H1 (cell line): ENCODE measurements at regions not wholly inside any gene's neighbourhood (a gene's known extent, or its start where the extent isn't known, plus 50 kb on each side); places are given as distances from the start of the nearest gene placed in this dataset.

Experiments used
- CTCF ChIA-PET: fragments of 300-600 bp; sonication (Branson Sonifier 250); formaldehyde crosslinking; loops from one replicate; lab custom pipeline; 2021; ENCODE audit not compliant: partially characterized antibody; lab: Charles Lee
- POLR2A ChIA-PET: fragments of 300-600 bp; sonication (Branson Sonifier 250); formaldehyde crosslinking; loops from one replicate; lab custom pipeline; 2021; ENCODE audit warnings: inconsistent platforms; ENCODE audit not compliant: partially characterized antibody; lab: Charles Lee
- DNase-seq, 2 experiments: peaks; one replicate each; pipeline versions ENCODE4 v3.0.0 to v3.0.0-alpha.2; 2010 to 2022; ENCODE audit warnings: low spot score in 2 of 2, low read depth in 1 of 2, mixed read lengths in 1 of 2
- FAIRE-seq: peaks from 2 replicates; lab custom pipeline; 2011; peaks lifted over from hg19 to GRCh38; lab: Jason Lieb, UNC
- H2AFZ ChIP-seq: 2 replicates; pipeline ENCODE4 v1.8.1; 2012; ENCODE audit warnings: low read length, inconsistent platforms
- H2AK5ac ChIP-seq: 2 replicates; pipeline ENCODE4 v1.6.1; 2013; ENCODE audit warnings: low read depth, low read length
- H2BK120ac ChIP-seq: replicated peaks from 2 replicates; pipeline ENCODE3; 2013; ENCODE audit warnings: low read depth, low read length, inconsistent platforms
- H2BK12ac ChIP-seq: 2 replicates; pipeline ENCODE4 v1.6.1; 2013; ENCODE audit warnings: low read depth, low read length
- H2BK15ac ChIP-seq: 2 replicates; pipeline ENCODE4 v1.6.1; 2013; ENCODE audit warnings: low read length
- H2BK20ac ChIP-seq: 2 replicates; pipeline ENCODE4 v1.6.1; 2013; ENCODE audit warnings: low read length
- H2BK5ac ChIP-seq: 2 replicates; pipeline ENCODE4 v1.6.1; 2013; ENCODE audit warnings: low read depth, low read length
- H3K14ac ChIP-seq: 2 replicates; pipeline ENCODE4 v1.6.1; 2013; ENCODE audit warnings: inconsistent platforms; ENCODE audit not compliant: insufficient read length
- H3K18ac ChIP-seq: 2 replicates; pipeline ENCODE4 v1.6.1; 2013; ENCODE audit warnings: low read length; ENCODE audit errors: extremely low read depth
- H3K23ac ChIP-seq: 2 replicates; pipeline ENCODE4 v1.6.1; 2013; ENCODE audit warnings: inconsistent platforms; ENCODE audit not compliant: insufficient read length
- H3K23me2 ChIP-seq: 2 replicates; pipeline ENCODE4 v1.6.1; 2013; ENCODE audit warnings: low read depth, low read length
- H3K27ac ChIP-seq: 2 replicates; pipeline ENCODE4 v1.6.1; 2011; ENCODE audit warnings: low read depth, low read length, inconsistent platforms
- H3K27me3 ChIP-seq, 4 experiments: replicated peaks in 1 of 4; 1 replicate in 1 of 4; 2 replicates in 3 of 4; pipeline versions ENCODE4 v1.6.1 to v1.8.1; 2011 to 2013; ENCODE audit warnings: low read length in 3 of 4, mild to moderate bottlenecking in 3 of 4, inconsistent platforms in 2 of 4, mixed read lengths in 2 of 4, moderate library complexity in 1 of 4; ENCODE audit not compliant: control insufficient read depth in 3 of 4, insufficient read depth in 3 of 4; ENCODE audit errors: extremely low read depth in 1 of 4
- H3K36me3 ChIP-seq, 4 experiments: 2 replicates each; pipeline versions ENCODE4 v1.6.1 to v1.8.1; 2011 to 2013; ENCODE audit warnings: mild to moderate bottlenecking in 4 of 4, low read length in 3 of 4, moderate library complexity in 2 of 4, control low read depth in 1 of 4, inconsistent platforms in 1 of 4; ENCODE audit not compliant: insufficient read depth in 4 of 4, control insufficient read depth in 2 of 4
- H3K4ac ChIP-seq: replicated peaks from 2 replicates; pipeline ENCODE3; 2013; ENCODE audit warnings: low read length, low read depth, mixed read lengths, inconsistent platforms; ENCODE audit not compliant: insufficient read length
- H3K4me1 ChIP-seq, 4 experiments: replicated peaks in 1 of 4; 1 replicate in 1 of 4; 2 replicates in 3 of 4; pipeline versions ENCODE4 v1.6.1 to v1.8.1; 2011 to 2013; ENCODE audit warnings: low read length in 3 of 4, inconsistent platforms in 2 of 4, mixed read lengths in 1 of 4; ENCODE audit not compliant: insufficient read depth in 4 of 4, control insufficient read depth in 3 of 4
- H3K4me2 ChIP-seq, 2 experiments: 2 replicates each; pipeline versions ENCODE4 v1.6.1 to v1.8.1; 2011 to 2013; ENCODE audit warnings: low read depth in 2 of 2, low read length in 2 of 2, control low read depth in 1 of 2, inconsistent platforms in 1 of 2, mild to moderate bottlenecking in 1 of 2; ENCODE audit not compliant: insufficient read depth in 1 of 2
- H3K4me3 ChIP-seq, 4 experiments: fragments of 200-600, 300-600 bp in 1 of 4; sonication (generic), shearing (Covaris generic), sonication (Bioruptor Twin) in 1 of 4; 2 replicates each; pipeline versions ENCODE4 v1.5.1 to v1.8.1; 2011 to 2016; ENCODE audit warnings: low read length in 4 of 4, low read depth in 3 of 4, control low read depth in 2 of 4, inconsistent platforms in 2 of 4, mild to moderate bottlenecking in 2 of 4, mixed read lengths in 1 of 4, moderate library complexity in 1 of 4; ENCODE audit not compliant: insufficient read depth in 2 of 4; ENCODE audit errors: extremely low read depth in 1 of 4
- H3K56ac ChIP-seq: replicated peaks from 2 replicates; pipeline ENCODE3; 2013; ENCODE audit warnings: low read depth, mild to moderate bottlenecking, mixed read lengths, low read length, inconsistent platforms; ENCODE audit not compliant: insufficient read length
- H3K79me1 ChIP-seq: 2 replicates; pipeline ENCODE4 v1.6.1; 2013; ENCODE audit warnings: low read depth, low read length, control low read depth
- H3K79me2 ChIP-seq, 2 experiments: 2 replicates each; pipeline versions ENCODE4 v1.6.1 to v1.8.1; 2012 to 2013; ENCODE audit warnings: low read length in 2 of 2, mild to moderate bottlenecking in 2 of 2, inconsistent platforms in 1 of 2; ENCODE audit not compliant: insufficient read depth in 2 of 2, control insufficient read depth in 1 of 2
- H3K9ac ChIP-seq, 4 experiments: replicated peaks in 1 of 4; 1 replicate in 1 of 4; 2 replicates in 3 of 4; pipeline versions ENCODE4 v1.6.1 to v1.8.1; 2011 to 2013; ENCODE audit warnings: low read depth in 3 of 4, low read length in 3 of 4, control low read depth in 2 of 4, mild to moderate bottlenecking in 2 of 4, moderate library complexity in 2 of 4, inconsistent platforms in 1 of 4; ENCODE audit errors: extremely low read depth in 1 of 4
- H3K9me3 ChIP-seq, 2 experiments: 2 replicates each; pipeline versions ENCODE4 v1.6.1 to v1.8.1; 2012 to 2013; ENCODE audit warnings: mild to moderate bottlenecking in 2 of 2, moderate library complexity in 2 of 2, control low read depth in 1 of 2, inconsistent platforms in 1 of 2, low read depth in 1 of 2, low read length in 1 of 2, mixed read lengths in 1 of 2; ENCODE audit not compliant: insufficient read depth in 2 of 2
- H4K20me1 ChIP-seq, 2 experiments: replicated peaks in 1 of 2; 2 replicates each; pipeline versions ENCODE3 to v1.8.1; 2011 to 2013; ENCODE audit warnings: inconsistent platforms in 2 of 2, low read length in 2 of 2, mild to moderate bottlenecking in 1 of 2; ENCODE audit not compliant: insufficient read depth in 2 of 2, control insufficient read depth in 1 of 2
- H4K5ac ChIP-seq: 2 replicates; pipeline ENCODE4 v1.6.1; 2013; ENCODE audit warnings: low read length, low read depth, mixed read lengths, inconsistent platforms; ENCODE audit not compliant: insufficient read length
- H4K8ac ChIP-seq: 2 replicates; pipeline ENCODE4 v1.8.0; 2013; ENCODE audit warnings: mild to moderate bottlenecking, moderate library complexity, low read length, inconsistent platforms; ENCODE audit not compliant: insufficient read depth; ENCODE audit errors: extremely low read depth
- H4K91ac ChIP-seq: replicated peaks from 2 replicates; pipeline ENCODE3; 2013; ENCODE audit warnings: low read length, mixed read lengths, inconsistent platforms; ENCODE audit not compliant: insufficient read length
- CBX8 ChIP-seq: fragments of 300-800, 300-1000 bp; sonication (generic); IDR thresholded peaks from 2 replicates; pipeline ENCODE4 v1.7.1; 2016; ENCODE audit warnings: low read depth, low read length, borderline replicate concordance
- CEBPB ChIP-seq: IDR thresholded peaks from 2 replicates; pipeline ENCODE4 v1.6.1; 2012; ENCODE audit warnings: low read depth, low read length
- CREB1 ChIP-seq: IDR thresholded peaks from 2 replicates; pipeline ENCODE4 v1.6.1; 2012; ENCODE audit warnings: inconsistent platforms
- JUND ChIP-seq: IDR thresholded peaks from 2 replicates; pipeline ENCODE4 v1.6.1; 2011; ENCODE audit warnings: mild to moderate bottlenecking, improper control_type of control experiment, low read length
- POU5F1 ChIP-seq: IDR thresholded peaks from 2 replicates; pipeline ENCODE4 v1.6.1; 2011; ENCODE audit warnings: low read depth, mild to moderate bottlenecking, low read length, moderate library complexity
- RFX5 ChIP-seq: IDR thresholded peaks from 2 replicates; pipeline ENCODE4 v1.6.1; 2011; ENCODE audit warnings: low read depth, low read length, improper control_type of control experiment, borderline replicate concordance
- SRF ChIP-seq: IDR thresholded peaks from 2 replicates; pipeline ENCODE4 v1.6.1; 2011; ENCODE audit warnings: mild to moderate bottlenecking, low read depth, low read length, moderate library complexity
- SUZ12 ChIP-seq: fragments of 200-600 bp; sonication (generic); IDR thresholded peaks from 2 replicates; pipeline ENCODE4 v1.6.1; 2012; ENCODE audit warnings: mild to moderate bottlenecking, inconsistent platforms, low read length, moderate library complexity, mixed read lengths
- TAF7 ChIP-seq: optimal IDR thresholded peaks from 2 replicates; pipeline ENCODE3; 2011; ENCODE audit warnings: low read depth, mild to moderate bottlenecking, inconsistent platforms, low read length, moderate library complexity, borderline replicate concordance
- TEAD4 ChIP-seq: IDR thresholded peaks from 2 replicates; pipeline ENCODE4 v1.6.1; 2012; ENCODE audit warnings: low read depth, low read length, inconsistent platforms, mixed read lengths
- WGBS, 2 experiments: shearing (Covaris generic) in 1 of 2; methylation state at CpG; one replicate each; pipeline versions ENCODE4 v1.1.6 to v1.1.7; 2013 to 2015; ENCODE audit warnings: low lambda C conversion rate in 2 of 2, mixed read lengths in 2 of 2, inconsistent platforms in 1 of 2, low coverage in 1 of 2, missing lambda C conversion rate in 1 of 2; ENCODE audit not compliant: insufficient replicate concordance in 2 of 2, insufficient coverage in 1 of 2, insufficient read length in 1 of 2; ENCODE audit errors: extremely low coverage in 1 of 2, missing lambda C conversion rate in 1 of 2; 5-methylcytosine and 5-hydroxymethylcytosine counted together
- TF ChIP-seq, protein P1 (sequence below), 3 experiments: IDR thresholded peaks; 1 replicate in 2 of 3; 2 replicates in 1 of 3; pipeline versions ENCODE4 v1.5.1 to v1.6.1; 2011; ENCODE audit warnings: low read length in 3 of 3, mild to moderate bottlenecking in 3 of 3, inconsistent platforms in 2 of 3, low read depth in 1 of 3, moderate library complexity in 1 of 3; ENCODE audit not compliant: insufficient read depth in 1 of 3; ENCODE audit errors: control extremely low read depth in 1 of 3
- TF ChIP-seq, protein P2 (sequence below): IDR thresholded peaks from 2 replicates; pipeline ENCODE4 v1.6.1; 2012; ENCODE audit warnings: inconsistent platforms

DNA sequence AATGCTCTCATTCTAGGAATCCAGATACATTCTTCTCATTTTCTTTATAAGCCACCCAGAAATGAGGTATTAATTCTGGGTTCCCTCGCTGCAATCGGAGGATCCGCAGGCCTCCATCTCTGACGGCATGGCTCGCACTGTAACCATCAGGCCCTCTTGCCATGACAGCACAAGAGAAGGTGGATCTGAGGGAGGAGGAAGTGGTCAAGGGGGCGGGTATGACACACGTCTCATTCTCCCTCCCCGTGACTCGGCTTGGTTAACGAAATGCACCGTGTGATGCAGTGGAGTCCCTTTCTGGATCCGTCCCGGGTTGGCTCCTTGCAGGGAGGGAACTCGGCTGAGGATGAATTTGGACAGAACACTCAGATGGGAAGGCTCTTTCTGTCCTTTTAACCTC is 280.2 kb downstream of the TCERG1L start:
- Histone ChIP-seq H2AFZ (0 out of 2 replicates have a peak overlapping the region, but pooled peaks have one; percentile 53), H2BK15ac (no peak overlapping the region), H2BK12ac (no peak overlapping the region), H3K4me3 (no peak overlapping the region), H3K9ac (no peak overlapping the region), H3K4me2 (no peak overlapping the region), H2BK20ac (no peak overlapping the region), H4K8ac (no peak overlapping the region), H3K36me3 (no peaks in the 10 kb centered on the region), H3K9me3 (no peaks in the 10 kb centered on the region), H3K23ac (no peak overlapping the region), H3K79me2 (no peaks in the 10 kb centered on the region), H2AK5ac (no peak overlapping the region), H3K27me3 (no peaks in the 10 kb centered on the region; a peak in 1 of 7 replicates), H2BK5ac (no peak overlapping the region), H3K79me1 (no peaks in the 10 kb centered on the region), H3K14ac (no peak overlapping the region), H3K4me1 (peaks cover 0 to 3% (median 0%) of the 10 kb centered on the region in 4 experiments; a peak in 2 of 7 replicates), H4K91ac (no peak overlapping the region), H3K4ac (no peak overlapping the region), H4K5ac (no peak overlapping the region), H3K56ac (no peak overlapping the region), H3K27ac (no peak overlapping the region), H3K23me2 (no peaks in the 10 kb centered on the region), H2BK120ac (no peak overlapping the region), H4K20me1 (no peaks in the 10 kb centered on the region), H3K18ac (no peak overlapping the region)
- CTCF ChIA-PET, result no interaction called here
- 86% methylated on average over 14 of the region's 14 CpGs; no CpG with 5 or more reads in 1 of the 2 experiments for WGBS, 2 experiments
- FAIRE-seq (no peak), DNase-seq (no peak)
- POLR2A ChIA-PET, result no interaction called here
- TF ChIP-seq TEAD4 (no peak), SUZ12 (no peak), POU5F1 (no peak), RFX5 (no peak), JUND (no peak), TAF7 (no peak), CBX8 (no peak), SRF (no peak), CREB1 (no peak), CEBPB (no peak)
- TF ChIP-seq, protein P1, sequence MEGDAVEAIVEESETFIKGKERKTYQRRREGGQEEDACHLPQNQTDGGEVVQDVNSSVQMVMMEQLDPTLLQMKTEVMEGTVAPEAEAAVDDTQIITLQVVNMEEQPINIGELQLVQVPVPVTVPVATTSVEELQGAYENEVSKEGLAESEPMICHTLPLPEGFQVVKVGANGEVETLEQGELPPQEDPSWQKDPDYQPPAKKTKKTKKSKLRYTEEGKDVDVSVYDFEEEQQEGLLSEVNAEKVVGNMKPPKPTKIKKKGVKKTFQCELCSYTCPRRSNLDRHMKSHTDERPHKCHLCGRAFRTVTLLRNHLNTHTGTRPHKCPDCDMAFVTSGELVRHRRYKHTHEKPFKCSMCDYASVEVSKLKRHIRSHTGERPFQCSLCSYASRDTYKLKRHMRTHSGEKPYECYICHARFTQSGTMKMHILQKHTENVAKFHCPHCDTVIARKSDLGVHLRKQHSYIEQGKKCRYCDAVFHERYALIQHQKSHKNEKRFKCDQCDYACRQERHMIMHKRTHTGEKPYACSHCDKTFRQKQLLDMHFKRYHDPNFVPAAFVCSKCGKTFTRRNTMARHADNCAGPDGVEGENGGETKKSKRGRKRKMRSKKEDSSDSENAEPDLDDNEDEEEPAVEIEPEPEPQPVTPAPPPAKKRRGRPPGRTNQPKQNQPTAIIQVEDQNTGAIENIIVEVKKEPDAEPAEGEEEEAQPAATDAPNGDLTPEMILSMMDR (IDR thresholded peaks at IDR 0.05; ENCODE audit: control extremely low read depth in 1 of 3, insufficient read depth in 1 of 3, low read depth in 1 of 3, low read length in 3 of 3), result no peak
- TF ChIP-seq, protein P2, sequence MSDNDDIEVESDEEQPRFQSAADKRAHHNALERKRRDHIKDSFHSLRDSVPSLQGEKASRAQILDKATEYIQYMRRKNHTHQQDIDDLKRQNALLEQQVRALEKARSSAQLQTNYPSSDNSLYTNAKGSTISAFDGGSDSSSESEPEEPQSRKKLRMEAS, result no peak
